ENCODE measurements at regions not wholly inside any gene's neighbourhood (a gene's known extent, or its start where the extent isn't known, plus 50 kb on each side); places are given as distances from the start of the nearest gene placed in this dataset.

DNA sequence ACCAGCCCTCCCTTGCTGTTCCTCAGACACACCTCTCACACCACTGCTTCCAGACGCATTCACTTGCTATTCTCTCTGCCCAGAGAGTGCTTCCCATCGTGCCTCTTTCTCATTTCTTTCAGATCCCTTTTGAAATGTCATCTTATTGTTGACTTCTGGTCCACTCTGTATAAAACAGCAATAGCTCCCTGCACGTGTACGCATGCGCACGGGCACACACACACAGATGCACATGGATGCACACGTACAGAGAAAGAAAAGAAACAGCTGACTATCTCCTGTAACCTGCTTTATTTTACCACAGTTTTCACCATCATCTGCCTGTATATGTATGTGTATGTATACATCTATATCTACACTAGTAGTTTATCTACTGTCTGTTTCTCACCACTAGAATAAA lies 285.9 kb upstream of the NR5A2 start:
- TF ChIP-seq, protein P1, sequence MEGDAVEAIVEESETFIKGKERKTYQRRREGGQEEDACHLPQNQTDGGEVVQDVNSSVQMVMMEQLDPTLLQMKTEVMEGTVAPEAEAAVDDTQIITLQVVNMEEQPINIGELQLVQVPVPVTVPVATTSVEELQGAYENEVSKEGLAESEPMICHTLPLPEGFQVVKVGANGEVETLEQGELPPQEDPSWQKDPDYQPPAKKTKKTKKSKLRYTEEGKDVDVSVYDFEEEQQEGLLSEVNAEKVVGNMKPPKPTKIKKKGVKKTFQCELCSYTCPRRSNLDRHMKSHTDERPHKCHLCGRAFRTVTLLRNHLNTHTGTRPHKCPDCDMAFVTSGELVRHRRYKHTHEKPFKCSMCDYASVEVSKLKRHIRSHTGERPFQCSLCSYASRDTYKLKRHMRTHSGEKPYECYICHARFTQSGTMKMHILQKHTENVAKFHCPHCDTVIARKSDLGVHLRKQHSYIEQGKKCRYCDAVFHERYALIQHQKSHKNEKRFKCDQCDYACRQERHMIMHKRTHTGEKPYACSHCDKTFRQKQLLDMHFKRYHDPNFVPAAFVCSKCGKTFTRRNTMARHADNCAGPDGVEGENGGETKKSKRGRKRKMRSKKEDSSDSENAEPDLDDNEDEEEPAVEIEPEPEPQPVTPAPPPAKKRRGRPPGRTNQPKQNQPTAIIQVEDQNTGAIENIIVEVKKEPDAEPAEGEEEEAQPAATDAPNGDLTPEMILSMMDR (IDR thresholded peaks at IDR 0.05) = no peak
- TF ChIP-seq POLR2A (IDR thresholded peaks at IDR 0.05) (no peak), POLR2AphosphoS5 (IDR thresholded peaks at IDR 0.05) (no peak), EP300 (IDR thresholded peaks at IDR 0.05) (no peak)

Measured in upper lobe of left lung (tissue), 4 donors.